ENCODE measurements at regions not wholly inside any gene's neighbourhood (a gene's known extent, or its start where the extent isn't known, plus 50 kb on each side); places are given as distances from the start of the nearest gene placed in this dataset.

GRCh38 chr1:201708691-201709090 is 120.3 kb upstream of the IPO9 start:
- DNase-seq (ENCODE audit: low spot score): no peak

DNA sequence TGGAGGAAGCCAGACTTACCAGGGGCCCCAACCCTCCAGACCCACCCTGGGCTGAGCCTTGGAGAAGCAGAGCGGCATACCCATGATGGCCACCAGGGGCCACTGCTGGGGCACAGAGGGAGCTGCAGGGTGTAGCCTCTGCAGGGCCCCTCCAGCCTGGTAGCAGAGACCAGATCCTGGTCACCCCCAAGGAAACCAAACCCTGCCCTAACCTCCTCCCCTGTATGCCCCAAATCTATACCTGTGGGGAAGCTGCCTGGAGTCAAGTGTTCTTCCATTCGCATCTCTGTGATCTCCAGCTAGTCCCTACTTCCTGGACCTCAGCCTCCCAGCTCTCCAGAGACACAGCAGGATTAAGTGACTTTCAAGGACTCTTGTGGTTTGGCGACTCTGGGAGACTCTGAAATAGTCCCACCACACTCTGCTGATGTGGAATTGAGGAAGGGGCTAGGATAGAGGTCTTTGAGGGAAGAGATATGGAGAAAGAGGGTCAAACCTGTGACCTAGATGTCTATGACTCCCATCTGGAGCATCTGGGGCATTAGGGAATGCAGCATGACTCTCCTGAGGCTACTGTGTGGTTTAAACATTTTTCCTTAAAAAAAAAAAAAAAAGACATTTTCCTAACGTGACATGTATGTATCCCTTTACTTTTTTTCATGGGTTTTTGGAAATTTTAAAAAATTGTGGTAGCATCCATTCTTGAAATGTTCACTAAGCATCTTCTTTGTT is 119.2 kb upstream of the IPO9 start:
- DNase-seq (ENCODE audit: low spot score): peak; percentile 9

DNA sequence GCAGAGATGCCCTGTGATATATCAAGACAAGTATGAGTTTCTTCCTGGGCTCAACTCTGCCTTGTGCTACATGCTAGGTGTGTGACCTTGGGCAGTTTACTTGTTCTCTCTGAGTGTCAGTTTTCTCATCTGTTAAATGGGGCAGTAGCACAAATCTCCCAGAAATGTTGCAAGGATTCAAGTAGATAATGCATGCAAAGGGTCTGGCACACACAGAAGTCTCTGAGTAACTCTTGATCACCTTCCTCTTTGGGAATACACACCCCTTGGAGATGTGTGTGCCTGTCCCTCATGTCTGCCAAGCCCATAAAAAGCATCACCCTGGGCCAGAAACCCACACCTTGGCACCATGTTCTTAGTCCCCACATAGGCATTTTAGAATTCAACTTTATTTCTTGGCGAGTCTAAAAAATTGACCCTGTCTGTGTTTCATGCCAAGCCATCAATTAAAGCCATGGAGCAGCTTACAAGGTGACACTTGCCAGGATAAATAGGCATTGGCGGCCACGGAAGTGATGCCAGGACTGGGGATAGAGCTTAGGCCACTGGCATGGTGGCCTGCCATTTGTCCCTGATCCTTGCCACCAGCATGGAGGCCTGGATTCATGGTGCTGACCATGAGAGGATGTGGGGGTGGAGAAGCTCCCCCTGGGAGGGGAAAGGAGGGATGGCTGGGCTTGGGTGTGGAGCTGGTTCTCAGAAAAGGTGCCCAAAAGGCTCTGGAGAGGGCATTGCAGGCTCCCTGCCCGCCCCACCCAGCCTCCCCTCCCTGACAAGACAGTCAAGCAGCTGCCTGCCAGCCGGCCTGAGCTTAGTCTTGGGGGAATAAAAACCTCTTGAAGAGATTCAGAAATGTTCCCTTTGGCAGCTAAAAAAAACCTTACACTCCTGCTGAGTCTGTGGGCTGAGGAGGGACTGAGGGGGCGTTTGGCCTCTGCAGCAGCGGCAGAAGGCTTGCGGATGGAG is 118.0 kb upstream of the IPO9 start:
- no peak for DNase-seq (ENCODE audit: low spot score)

DNA sequence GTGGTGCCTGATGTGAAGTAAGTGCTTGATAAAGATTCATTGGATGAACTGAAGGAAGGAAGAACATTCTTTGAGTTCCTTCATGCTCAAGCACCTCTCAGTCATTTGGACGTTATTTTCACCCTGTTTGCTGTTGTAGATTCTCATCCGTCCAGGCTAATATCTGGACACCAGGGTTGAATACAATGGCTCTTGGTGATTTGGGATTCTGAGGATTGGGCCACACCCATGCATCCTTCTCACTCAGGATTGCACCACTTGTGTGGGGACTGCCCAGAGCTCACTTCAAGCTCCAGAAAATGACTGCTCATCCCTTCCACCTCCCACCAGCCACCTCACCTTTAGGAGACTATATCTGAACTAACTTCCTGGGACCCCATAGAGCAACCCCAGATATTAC is 117.1 kb upstream of the IPO9 start:
- DNase-seq (ENCODE audit: low spot score): no peak

- DNase-seq (ENCODE audit: low spot score): no peak
These were observed 116.4 kb upstream of the IPO9 start for GRCh38 chr1:201712387-201713085.

DNA sequence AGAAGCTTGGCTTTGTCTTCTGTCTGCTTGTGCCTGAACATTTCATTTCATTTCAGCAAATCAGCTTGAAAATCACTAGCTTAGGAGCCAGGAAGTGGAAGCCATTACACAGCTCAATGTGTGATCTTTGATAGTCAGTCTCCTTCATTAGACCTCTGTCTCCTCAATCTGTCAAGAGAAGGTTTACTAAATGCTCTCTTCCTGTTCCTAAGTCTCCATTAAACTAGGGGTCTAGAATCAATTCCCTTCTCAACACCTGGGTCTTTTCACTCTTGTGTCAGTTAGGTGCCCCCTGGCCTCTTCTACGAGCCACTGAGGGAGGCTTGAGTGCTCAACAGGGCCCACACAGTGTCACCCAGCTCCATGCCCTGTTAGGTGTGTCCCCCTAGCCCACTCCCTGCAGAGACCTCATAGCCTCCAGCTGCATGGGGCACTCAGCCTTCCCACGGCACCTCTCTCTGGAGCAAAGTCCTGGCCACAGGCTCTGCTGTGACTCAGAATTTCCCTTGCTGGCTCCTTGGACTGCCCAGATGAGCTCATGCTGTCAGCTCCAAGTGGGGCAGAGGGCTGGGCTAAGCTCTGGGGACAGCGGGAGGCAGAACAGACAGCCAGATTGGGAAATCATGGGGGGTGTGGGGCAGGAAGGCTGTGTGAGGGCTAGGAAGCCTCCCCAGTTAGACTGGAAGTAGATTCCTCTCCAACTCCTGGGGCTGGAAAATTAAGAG is 115.7 kb upstream of the IPO9 start:
- DNase-seq (ENCODE audit: low spot score): no peak

GRCh38 chr1:201714542-201715329 is 114.2 kb upstream of the IPO9 start:
- no peak for DNase-seq (ENCODE audit: low spot score)

DNA sequence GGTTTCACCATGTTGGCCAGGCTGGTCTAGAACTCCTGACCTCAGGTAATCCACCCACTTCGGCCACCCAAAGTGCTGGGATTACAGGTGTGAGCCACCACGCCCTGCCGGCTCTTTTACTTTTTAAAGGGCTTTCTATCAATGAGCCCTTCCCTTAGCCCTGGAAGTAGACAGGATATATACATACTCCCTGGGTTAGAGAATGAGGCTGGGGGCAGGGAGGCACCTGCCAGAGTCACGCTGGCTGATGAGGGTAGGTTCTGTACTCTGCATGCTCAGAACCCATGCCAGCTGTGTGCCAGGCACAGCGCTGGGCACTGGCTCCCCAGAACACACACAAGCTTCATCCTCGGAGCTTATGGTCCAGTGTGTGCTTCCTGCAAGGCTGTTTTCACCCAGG is 113.6 kb upstream of the IPO9 start:
- no peak for DNase-seq (ENCODE audit: low spot score)

GRCh38 chr1:201715801-201716741 is 112.9 kb upstream of the IPO9 start:
- DNase-seq (ENCODE audit: low spot score): no peak

GRCh38 chr1:201716742-201717135 is 112.2 kb upstream of the IPO9 start:
- no peak for DNase-seq (ENCODE audit: low spot score)

DNA sequence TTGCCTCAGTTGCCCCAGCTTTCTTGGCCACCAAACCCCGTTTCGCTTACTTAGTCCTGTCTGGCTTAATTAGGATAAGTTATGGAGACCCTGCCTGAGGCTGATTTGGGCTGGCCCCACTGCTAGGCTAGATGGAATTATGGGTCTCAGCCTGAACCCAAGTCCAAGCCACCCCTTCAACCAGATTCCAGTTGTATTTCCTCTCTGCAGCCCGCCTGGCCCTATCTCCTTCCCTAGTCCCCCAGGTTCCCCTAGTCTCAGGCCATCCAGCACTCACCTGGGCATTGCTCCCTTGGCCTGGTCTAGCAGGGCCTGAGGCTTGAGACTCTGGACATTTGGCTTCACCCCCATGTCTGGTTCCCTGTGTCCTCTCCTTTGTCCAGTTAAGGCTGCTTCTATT is 111.7 kb upstream of the IPO9 start:
- no peak for DNase-seq (ENCODE audit: low spot score)

- DNase-seq (ENCODE audit: low spot score): no peak
These were observed 110.4 kb upstream of the IPO9 start for GRCh38 chr1:201718346-201719202.

DNA sequence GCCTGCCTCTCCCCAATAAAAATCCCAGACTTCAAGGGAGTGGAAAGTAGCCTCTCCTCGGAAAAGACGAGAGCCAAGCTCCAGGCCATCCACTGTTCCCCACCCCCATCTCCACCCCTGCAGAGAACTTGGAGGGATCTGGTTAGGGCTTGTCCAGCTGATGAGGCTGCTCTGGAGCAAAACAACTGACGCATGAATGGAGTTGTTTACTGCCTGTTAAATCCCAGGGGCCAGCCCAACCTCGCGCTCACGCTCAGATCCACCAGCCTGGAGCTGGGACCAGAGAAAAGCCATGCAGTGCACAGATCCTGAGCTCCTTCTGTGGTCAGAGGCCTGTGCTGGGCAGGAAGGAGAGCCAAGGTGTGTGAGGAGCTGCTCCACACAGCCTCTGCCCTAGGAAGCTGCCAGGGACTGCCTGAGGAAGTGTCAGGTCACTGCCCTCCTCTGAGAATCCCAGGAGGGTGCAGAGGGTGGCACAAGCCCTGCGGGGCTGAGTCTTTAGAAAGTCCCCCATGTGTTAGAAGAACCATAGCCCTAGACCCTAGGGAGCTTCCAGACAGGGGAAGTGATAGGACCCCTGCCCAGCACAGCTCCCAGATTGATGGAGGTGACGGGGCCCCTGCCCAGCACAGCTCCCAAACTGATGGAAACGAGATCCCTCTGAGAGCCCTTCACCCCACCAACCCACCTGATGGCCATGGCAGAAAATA is 109.0 kb upstream of the IPO9 start:
- no peak for DNase-seq (ENCODE audit: low spot score)

DNA sequence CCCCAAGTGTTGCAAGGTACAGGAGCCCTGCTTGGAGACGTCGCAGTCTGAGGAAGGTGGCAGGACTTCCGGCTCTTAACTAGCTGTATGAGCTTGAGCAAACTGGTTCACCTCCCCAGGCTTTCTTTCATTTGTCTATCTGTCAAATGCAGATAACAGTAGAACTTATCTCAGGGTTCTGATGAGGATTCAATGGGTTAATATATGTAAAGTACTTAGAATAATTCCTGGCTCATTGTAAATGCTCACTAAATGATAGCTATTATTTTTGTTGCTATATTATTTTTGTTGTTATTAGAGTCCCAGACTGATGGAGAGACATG is 108.5 kb upstream of the IPO9 start:
- no peak for DNase-seq (ENCODE audit: low spot score)

GRCh38 chr1:201721082-201722049 is 107.6 kb upstream of the IPO9 start:
- DNase-seq (ENCODE audit: low spot score): no peak

- no peak for DNase-seq (ENCODE audit: low spot score)
These were observed 104.8 kb upstream of the IPO9 start for GRCh38 chr1:201724039-201724765.

DNA sequence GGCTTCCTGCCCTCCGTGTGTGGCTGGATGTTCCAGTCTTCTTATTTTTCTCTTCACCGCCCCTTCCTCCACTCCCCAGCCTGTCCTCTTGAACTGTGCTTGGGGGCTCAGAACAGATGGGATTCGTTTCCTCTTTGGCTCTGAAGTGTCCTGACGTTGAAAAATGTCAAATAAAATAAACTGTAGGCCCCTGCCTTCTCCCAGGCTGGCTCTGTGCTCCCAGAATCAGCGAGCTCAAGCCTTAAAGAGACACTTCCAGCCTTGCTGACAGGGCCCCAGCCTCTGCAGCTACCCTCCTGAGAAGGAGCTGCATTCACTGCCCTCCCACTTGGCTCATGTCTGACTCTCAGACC is 104.2 kb upstream of the IPO9 start:
- DNase-seq (ENCODE audit: low spot score): no peak
